ENCODE measurements at regions not wholly inside any gene's neighbourhood (a gene's known extent, or its start where the extent isn't known, plus 50 kb on each side); places are given as distances from the start of the nearest gene placed in this dataset.
"Not testable (repeated sequence)": the region's sequence is repeated elsewhere in the genome, so short reads cannot be mapped to it uniquely, and the experiment has no call there.

DNA sequence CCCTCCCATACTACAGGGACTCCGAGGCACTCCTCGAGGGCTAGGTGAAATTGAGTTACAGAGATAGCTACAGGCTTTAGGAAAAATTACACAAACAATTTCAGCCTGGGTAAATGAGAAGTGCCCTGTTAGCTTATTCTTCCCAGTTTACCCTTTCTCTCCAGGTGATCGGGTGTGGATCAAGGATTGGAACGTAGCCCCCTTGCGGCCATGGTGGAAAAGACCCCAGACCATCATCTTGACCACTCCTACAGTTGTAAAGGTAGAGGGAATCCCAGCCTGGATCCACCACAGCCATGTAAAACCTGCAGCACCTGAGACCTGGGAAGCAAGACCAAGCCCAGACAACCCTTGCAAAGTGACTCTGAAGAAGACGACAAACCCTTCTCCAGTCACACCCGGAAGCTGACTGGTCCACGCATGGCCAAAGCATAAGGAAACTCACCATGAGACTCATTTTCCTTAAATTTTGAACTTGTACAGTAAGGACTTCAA, 600.6 kb downstream of the UQCRFS1 start:
- TF ChIP-seq ZNF671 (CRISPR knock-in tag; IDR thresholded peaks at IDR 0.05), result no peak
- TF ChIP-seq CREM (CRISPR knock-in tag; IDR thresholded peaks at IDR 0.05), result no peak
- no peak for TF ChIP-seq GTF2I (CRISPR knock-in tag; conservative IDR thresholded peaks at IDR 0.05)
- no peak for TF ChIP-seq ZNF416 (CRISPR knock-in tag; IDR thresholded peaks at IDR 0.05)
- TF ChIP-seq, protein P1, sequence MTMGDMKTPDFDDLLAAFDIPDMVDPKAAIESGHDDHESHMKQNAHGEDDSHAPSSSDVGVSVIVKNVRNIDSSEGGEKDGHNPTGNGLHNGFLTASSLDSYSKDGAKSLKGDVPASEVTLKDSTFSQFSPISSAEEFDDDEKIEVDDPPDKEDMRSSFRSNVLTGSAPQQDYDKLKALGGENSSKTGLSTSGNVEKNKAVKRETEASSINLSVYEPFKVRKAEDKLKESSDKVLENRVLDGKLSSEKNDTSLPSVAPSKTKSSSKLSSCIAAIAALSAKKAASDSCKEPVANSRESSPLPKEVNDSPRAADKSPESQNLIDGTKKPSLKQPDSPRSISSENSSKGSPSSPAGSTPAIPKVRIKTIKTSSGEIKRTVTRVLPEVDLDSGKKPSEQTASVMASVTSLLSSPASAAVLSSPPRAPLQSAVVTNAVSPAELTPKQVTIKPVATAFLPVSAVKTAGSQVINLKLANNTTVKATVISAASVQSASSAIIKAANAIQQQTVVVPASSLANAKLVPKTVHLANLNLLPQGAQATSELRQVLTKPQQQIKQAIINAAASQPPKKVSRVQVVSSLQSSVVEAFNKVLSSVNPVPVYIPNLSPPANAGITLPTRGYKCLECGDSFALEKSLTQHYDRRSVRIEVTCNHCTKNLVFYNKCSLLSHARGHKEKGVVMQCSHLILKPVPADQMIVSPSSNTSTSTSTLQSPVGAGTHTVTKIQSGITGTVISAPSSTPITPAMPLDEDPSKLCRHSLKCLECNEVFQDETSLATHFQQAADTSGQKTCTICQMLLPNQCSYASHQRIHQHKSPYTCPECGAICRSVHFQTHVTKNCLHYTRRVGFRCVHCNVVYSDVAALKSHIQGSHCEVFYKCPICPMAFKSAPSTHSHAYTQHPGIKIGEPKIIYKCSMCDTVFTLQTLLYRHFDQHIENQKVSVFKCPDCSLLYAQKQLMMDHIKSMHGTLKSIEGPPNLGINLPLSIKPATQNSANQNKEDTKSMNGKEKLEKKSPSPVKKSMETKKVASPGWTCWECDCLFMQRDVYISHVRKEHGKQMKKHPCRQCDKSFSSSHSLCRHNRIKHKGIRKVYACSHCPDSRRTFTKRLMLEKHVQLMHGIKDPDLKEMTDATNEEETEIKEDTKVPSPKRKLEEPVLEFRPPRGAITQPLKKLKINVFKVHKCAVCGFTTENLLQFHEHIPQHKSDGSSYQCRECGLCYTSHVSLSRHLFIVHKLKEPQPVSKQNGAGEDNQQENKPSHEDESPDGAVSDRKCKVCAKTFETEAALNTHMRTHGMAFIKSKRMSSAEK (CRISPR knock-in tag; IDR thresholded peaks at IDR 0.05; ENCODE audit: borderline replicate concordance), result no peak
- TF ChIP-seq, protein P2, sequence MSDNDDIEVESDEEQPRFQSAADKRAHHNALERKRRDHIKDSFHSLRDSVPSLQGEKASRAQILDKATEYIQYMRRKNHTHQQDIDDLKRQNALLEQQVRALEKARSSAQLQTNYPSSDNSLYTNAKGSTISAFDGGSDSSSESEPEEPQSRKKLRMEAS (CRISPR knock-in tag; IDR thresholded peaks at IDR 0.05), result no peak
- no peak for TF ChIP-seq ZNF219 (CRISPR knock-in tag; IDR thresholded peaks at IDR 0.05; ENCODE audit: borderline replicate concordance)
- TF ChIP-seq NR2C2 (CRISPR knock-in tag; IDR thresholded peaks at IDR 0.05), result no peak
- TF ChIP-seq MXD4 (CRISPR knock-in tag; IDR thresholded peaks at IDR 0.05; ENCODE audit: borderline replicate concordance), result no peak
- TF ChIP-seq, protein P3, sequence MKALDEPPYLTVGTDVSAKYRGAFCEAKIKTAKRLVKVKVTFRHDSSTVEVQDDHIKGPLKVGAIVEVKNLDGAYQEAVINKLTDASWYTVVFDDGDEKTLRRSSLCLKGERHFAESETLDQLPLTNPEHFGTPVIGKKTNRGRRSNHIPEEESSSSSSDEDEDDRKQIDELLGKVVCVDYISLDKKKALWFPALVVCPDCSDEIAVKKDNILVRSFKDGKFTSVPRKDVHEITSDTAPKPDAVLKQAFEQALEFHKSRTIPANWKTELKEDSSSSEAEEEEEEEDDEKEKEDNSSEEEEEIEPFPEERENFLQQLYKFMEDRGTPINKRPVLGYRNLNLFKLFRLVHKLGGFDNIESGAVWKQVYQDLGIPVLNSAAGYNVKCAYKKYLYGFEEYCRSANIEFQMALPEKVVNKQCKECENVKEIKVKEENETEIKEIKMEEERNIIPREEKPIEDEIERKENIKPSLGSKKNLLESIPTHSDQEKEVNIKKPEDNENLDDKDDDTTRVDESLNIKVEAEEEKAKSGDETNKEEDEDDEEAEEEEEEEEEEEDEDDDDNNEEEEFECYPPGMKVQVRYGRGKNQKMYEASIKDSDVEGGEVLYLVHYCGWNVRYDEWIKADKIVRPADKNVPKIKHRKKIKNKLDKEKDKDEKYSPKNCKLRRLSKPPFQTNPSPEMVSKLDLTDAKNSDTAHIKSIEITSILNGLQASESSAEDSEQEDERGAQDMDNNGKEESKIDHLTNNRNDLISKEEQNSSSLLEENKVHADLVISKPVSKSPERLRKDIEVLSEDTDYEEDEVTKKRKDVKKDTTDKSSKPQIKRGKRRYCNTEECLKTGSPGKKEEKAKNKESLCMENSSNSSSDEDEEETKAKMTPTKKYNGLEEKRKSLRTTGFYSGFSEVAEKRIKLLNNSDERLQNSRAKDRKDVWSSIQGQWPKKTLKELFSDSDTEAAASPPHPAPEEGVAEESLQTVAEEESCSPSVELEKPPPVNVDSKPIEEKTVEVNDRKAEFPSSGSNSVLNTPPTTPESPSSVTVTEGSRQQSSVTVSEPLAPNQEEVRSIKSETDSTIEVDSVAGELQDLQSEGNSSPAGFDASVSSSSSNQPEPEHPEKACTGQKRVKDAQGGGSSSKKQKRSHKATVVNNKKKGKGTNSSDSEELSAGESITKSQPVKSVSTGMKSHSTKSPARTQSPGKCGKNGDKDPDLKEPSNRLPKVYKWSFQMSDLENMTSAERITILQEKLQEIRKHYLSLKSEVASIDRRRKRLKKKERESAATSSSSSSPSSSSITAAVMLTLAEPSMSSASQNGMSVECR (CRISPR knock-in tag; IDR thresholded peaks at IDR 0.05; ENCODE audit: borderline replicate concordance), result no peak
- TF ChIP-seq, protein P4, sequence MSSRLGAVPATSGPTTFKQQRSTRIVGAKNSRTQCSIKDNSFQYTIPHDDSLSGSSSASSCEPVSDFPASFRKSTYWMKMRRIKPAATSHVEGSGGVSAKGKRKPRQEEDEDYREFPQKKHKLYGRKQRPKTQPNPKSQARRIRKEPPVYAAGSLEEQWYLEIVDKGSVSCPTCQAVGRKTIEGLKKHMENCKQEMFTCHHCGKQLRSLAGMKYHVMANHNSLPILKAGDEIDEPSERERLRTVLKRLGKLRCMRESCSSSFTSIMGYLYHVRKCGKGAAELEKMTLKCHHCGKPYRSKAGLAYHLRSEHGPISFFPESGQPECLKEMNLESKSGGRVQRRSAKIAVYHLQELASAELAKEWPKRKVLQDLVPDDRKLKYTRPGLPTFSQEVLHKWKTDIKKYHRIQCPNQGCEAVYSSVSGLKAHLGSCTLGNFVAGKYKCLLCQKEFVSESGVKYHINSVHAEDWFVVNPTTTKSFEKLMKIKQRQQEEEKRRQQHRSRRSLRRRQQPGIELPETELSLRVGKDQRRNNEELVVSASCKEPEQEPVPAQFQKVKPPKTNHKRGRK (CRISPR knock-in tag; IDR thresholded peaks at IDR 0.05; ENCODE audit: borderline replicate concordance), result no peak
- TF ChIP-seq, protein P5, sequence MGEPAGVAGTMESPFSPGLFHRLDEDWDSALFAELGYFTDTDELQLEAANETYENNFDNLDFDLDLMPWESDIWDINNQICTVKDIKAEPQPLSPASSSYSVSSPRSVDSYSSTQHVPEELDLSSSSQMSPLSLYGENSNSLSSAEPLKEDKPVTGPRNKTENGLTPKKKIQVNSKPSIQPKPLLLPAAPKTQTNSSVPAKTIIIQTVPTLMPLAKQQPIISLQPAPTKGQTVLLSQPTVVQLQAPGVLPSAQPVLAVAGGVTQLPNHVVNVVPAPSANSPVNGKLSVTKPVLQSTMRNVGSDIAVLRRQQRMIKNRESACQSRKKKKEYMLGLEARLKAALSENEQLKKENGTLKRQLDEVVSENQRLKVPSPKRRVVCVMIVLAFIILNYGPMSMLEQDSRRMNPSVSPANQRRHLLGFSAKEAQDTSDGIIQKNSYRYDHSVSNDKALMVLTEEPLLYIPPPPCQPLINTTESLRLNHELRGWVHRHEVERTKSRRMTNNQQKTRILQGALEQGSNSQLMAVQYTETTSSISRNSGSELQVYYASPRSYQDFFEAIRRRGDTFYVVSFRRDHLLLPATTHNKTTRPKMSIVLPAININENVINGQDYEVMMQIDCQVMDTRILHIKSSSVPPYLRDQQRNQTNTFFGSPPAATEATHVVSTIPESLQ (CRISPR knock-in tag; IDR thresholded peaks at IDR 0.05), result no peak
- TF ChIP-seq, protein P6, sequence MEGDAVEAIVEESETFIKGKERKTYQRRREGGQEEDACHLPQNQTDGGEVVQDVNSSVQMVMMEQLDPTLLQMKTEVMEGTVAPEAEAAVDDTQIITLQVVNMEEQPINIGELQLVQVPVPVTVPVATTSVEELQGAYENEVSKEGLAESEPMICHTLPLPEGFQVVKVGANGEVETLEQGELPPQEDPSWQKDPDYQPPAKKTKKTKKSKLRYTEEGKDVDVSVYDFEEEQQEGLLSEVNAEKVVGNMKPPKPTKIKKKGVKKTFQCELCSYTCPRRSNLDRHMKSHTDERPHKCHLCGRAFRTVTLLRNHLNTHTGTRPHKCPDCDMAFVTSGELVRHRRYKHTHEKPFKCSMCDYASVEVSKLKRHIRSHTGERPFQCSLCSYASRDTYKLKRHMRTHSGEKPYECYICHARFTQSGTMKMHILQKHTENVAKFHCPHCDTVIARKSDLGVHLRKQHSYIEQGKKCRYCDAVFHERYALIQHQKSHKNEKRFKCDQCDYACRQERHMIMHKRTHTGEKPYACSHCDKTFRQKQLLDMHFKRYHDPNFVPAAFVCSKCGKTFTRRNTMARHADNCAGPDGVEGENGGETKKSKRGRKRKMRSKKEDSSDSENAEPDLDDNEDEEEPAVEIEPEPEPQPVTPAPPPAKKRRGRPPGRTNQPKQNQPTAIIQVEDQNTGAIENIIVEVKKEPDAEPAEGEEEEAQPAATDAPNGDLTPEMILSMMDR (IDR thresholded peaks at IDR 0.05), result no peak; the same call in 1 of the 2 replicates
- TF ChIP-seq, protein P7, sequence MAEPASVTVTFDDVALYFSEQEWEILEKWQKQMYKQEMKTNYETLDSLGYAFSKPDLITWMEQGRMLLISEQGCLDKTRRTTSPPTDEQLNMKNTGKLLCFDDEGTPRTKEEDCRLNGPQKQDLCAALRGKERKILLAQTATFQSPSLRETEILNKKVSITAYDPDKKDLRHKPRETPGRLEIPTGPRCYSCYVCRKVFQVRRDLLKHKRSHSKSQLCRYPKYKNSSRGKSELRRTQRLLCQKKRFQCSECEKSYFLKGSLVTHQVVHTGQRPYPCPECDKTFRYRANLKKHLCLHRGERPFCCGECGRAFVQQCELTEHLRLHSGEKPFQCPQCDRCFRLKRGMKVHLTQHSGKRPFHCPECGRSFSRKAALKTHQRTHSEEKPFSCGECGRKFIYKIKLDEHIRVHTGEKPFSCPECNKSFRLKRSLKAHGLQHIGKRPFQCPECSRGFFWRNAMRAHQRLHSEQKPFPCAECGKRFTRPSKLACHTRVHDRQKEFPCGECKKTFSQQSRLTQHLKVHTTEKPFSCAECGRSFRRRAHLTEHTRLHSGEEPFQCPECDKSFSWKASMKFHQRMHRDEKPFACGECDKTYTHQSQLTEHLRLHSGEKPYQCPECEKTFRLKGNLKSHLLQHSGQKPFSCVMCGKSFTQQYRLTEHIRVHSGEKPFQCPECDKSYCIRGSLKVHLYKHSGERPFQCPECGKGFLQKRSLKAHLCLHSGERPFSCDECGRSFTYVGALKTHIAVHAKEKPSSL (CRISPR knock-in tag; conservative IDR thresholded peaks at IDR 0.05), result no peak
- ChIA-PET POLR2A (no interaction called here), CTCF (interaction anchor here (0.5 to 1.8 kb wide), 8 partner anchors 8 to 144 kb away, joined by 3 to 10 read pairs (median 3); no protein-coding TSS in a partner anchor)
- ATAC-seq, result 0 out of 2 replicates have a peak, but pooled peaks have one; percentile 26
- peaks cover 6% of the 10 kb centered on the region for H3K4me1 Mint-ChIP-seq
- no peak overlapping the region for H3K4me3 Mint-ChIP-seq
- DNase-seq (ENCODE audit: low spot score), result peak; percentile 44
- H3K27ac Mint-ChIP-seq, result no peak overlapping the region
- peaks cover 41% of the 10 kb centered on the region for H3K36me3 Mint-ChIP-seq
- H3K27me3 Mint-ChIP-seq (ENCODE audit: low read depth), result no peaks in the 10 kb centered on the region
- peaks cover 45% of the 10 kb centered on the region for H3K9me3 Mint-ChIP-seq

DNA sequence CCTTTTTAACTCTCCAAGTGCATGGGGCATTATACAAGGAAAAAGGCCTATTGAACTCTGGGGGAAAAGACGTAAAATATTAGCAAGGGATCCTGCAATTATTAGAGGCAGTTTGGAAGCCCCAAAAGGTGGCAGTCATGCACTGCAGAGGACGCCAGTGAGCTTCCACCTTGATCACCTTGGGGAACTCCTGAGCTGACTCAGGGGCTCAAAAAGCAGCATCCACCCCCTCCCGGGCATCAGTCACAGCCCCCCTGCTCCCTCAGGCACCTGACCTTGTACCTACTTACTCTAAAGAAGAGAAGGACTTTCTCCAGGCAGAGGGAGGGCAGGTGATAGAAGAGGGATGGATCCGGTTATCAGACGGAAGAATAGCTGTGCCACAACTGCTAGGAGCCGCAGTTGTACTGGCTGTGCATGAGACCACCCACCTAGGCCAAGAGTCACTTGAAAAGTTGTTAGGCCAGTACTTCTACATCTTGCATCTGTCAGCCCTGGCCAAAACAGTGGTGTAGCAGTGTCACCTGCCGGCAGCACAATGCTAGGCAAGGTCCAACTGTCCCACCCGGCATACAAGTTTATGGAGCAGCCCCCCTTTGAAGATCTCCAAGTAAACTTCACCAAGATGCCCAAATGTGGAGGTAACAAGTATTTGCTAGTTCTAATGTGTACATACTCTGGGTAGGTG, 601.6 kb downstream of the UQCRFS1 start:
- ATAC-seq; H3K4me3 Mint-ChIP-seq; H3K27me3 Mint-ChIP-seq (ENCODE audit: low read depth); H3K4me1 Mint-ChIP-seq; POLR2A ChIA-PET; H3K27ac Mint-ChIP-seq: not testable (repeated sequence)
- peak; percentile 31 for DNase-seq (ENCODE audit: low spot score)
- H3K36me3 Mint-ChIP-seq, result peaks cover 48% of the 10 kb centered on the region
- CTCF ChIA-PET, result interaction anchor here (0.5 to 1.8 kb wide), 10 partner anchors 7 to 143 kb away, joined by 3 to 10 read pairs (median 3); no protein-coding TSS in a partner anchor
- peaks cover 50% of the 10 kb centered on the region for H3K9me3 Mint-ChIP-seq

Data from WTC11 (cell line).